Right lobe of liver (tissue), 4 donors: ENCODE measurements at regions not wholly inside any gene's neighbourhood (a gene's known extent, or its start where the extent isn't known, plus 50 kb on each side); places are given as distances from the start of the nearest gene placed in this dataset.

Source experiments
- CTCF ChIP-seq, 4 donors: fragments of 200-600 bp in 3 of 4; fragments of 450-650 bp in 1 of 4; IDR thresholded peaks; one replicate each; pipeline versions ENCODE4 v1.5.1 to v1.8.0; 2016 to 2022; ENCODE audit warnings: antibody characterized with exemption in 4 of 4, mild to moderate bottlenecking in 2 of 4
- POLR2A ChIP-seq: fragments of 450-650 bp; IDR thresholded peaks from one replicate; pipeline ENCODE4 v1.6.1; 2017; ENCODE audit warnings: antibody characterized with exemption, mild to moderate bottlenecking
- donor health status: DM: no; HTN: no; CAD: no.
- donor health status: DM: no; HTN: no; CAD: no.
- donor health status: DM: no; HTN: yes; CAD: no.

- TF ChIP-seq CTCF (IDR thresholded peaks at IDR 0.05) (no peak), POLR2A (no peak)
Measured at GRCh38 chr2:67772216-67773170, 290.3 kb downstream of the C1D start.
